Caco-2 (cell line): ENCODE measurements at regions not wholly inside any gene's neighbourhood (a gene's known extent, or its start where the extent isn't known, plus 50 kb on each side); places are given as distances from the start of the nearest gene placed in this dataset.

Experiments
- BruUV-seq: library from RNA; stranded (reverse); fragments of 400-500 nt; replicated peaks from 2 replicates; lab custom pipeline; 2021; lab: Mats Ljungman, UMichigan
- CTCF ChIA-PET: fragments of 300-600 bp; sonication (Branson Sonifier 250); formaldehyde crosslinking; loops from one replicate; lab custom pipeline; 2022; ENCODE audit warnings: antibody characterized with exemption; lab: Charles Lee
- POLR2A ChIA-PET: fragments of 300-600 bp; sonication (Branson Sonifier 250); formaldehyde crosslinking; loops from one replicate; lab custom pipeline; 2022; ENCODE audit warnings: antibody characterized with exemption; lab: Charles Lee
- DNase-seq, 2 experiments: peaks; one replicate each; pipeline versions ENCODE4 v3.0.0 to v3.0.0-alpha.2; 2020 to 2022
- H3K27me3 ChIP-seq: replicated peaks from 2 replicates; pipeline ENCODE4 v1.6.0; 2011; ENCODE audit warnings: low read length; ENCODE audit not compliant: control insufficient read depth, insufficient read depth
- H3K36me3 ChIP-seq: 2 replicates; pipeline ENCODE4 v1.5.1; 2011; ENCODE audit warnings: low read length; ENCODE audit not compliant: control insufficient read depth, insufficient read depth
- H3K4me1 ChIP-seq: fragments of 250-450 bp; sonication (Bioruptor Pico); 2 replicates; pipeline ENCODE4 v1.5.1; 2020; ENCODE audit warnings: mild to moderate bottlenecking
- H3K4me3 ChIP-seq: 2 replicates; pipeline ENCODE4 v1.5.1; 2011; ENCODE audit warnings: low read depth, mild to moderate bottlenecking, control low read depth, low read length
- H3K9me3 ChIP-seq: fragments of 250-450 bp; sonication (Bioruptor Pico); 2 replicates; pipeline ENCODE4 v1.5.1; 2020; ENCODE audit warnings: mild to moderate bottlenecking, moderate library complexity
- H3K27ac Mint-ChIP-seq: one replicate; pipeline ENCODE4 v1.8.0; 2022; ENCODE audit warnings: mixed read lengths; ENCODE audit not compliant: unreplicated experiment
- H3K27me3 Mint-ChIP-seq: one replicate; pipeline ENCODE4 v1.8.0; 2022; ENCODE audit warnings: mixed read lengths; ENCODE audit not compliant: insufficient read depth, unreplicated experiment
- H3K36me3 Mint-ChIP-seq: one replicate; pipeline ENCODE4 v1.8.0; 2022; ENCODE audit warnings: mild to moderate bottlenecking, mixed read lengths; ENCODE audit not compliant: insufficient read depth, unreplicated experiment
- H3K4me1 Mint-ChIP-seq: one replicate; pipeline ENCODE4 v1.8.0; 2022; ENCODE audit warnings: low read depth, mixed read lengths; ENCODE audit not compliant: unreplicated experiment
- H3K4me3 Mint-ChIP-seq: one replicate; pipeline ENCODE4 v1.8.0; 2022; ENCODE audit warnings: mild to moderate bottlenecking, moderate library complexity, mixed read lengths; ENCODE audit not compliant: unreplicated experiment
- H3K9me3 Mint-ChIP-seq: one replicate; pipeline ENCODE4 v1.8.0; 2022; ENCODE audit warnings: mixed read lengths; ENCODE audit not compliant: unreplicated experiment
- intact Hi-C: fragments of 100-400 bp; cut with micrococcal nuclease; formaldehyde crosslinking; loops from one replicate; pipeline ENCODE4 v1.10.0; 2022; ENCODE audit not compliant: unreplicated experiment
- TF ChIP-seq, protein P1 (sequence below), 2 experiments: fragments of 200-600 bp in 1 of 2; IDR thresholded peaks; 1 replicate in 1 of 2; 2 replicates in 1 of 2; pipeline versions ENCODE4 v1.5.1 to v1.8.0; 2011 to 2022; ENCODE audit warnings: antibody characterized with exemption in 1 of 2, control low read depth in 1 of 2, inconsistent platforms in 1 of 2, low read depth in 1 of 2, low read length in 1 of 2, mild to moderate bottlenecking in 1 of 2, moderate library complexity in 1 of 2; ENCODE audit not compliant: insufficient read depth in 1 of 2, severe bottlenecking in 1 of 2, unreplicated experiment in 1 of 2

DNA sequence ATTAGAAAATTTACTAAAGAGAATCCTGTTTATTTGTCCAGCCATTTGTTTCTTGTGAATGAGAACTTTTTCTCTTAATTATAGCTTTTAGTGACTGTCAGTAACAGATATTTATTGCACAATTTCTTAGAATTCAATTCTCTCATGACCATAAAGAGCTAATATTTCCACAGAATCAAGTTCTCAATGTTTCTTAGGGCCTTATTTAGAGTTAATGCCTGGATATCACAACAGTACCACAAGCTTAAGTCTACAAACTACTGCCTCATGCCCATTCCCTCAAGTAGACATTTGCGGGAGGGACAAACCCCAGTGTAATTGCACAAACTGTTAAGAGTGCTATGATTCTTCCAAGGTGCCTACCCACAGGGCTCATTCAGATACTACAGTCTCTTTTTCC is 199.7 kb upstream of the POU2AF2 start:
- Histone ChIP-seq H3K4me3 (no peak overlapping the region), H3K4me1 (no peaks in the 10 kb centered on the region), H3K36me3 (no peaks in the 10 kb centered on the region), H3K27me3 (peaks cover 2% of the 10 kb centered on the region; the same call in 1 of the 2 replicates), H3K9me3 (no peaks in the 10 kb centered on the region)
- Mint-ChIP-seq H3K27ac (no peak overlapping the region), H3K36me3 (no peaks in the 10 kb centered on the region), H3K4me3 (no peak overlapping the region), H3K27me3 (peaks cover 20% of the 10 kb centered on the region), H3K4me1 (no peaks in the 10 kb centered on the region), H3K9me3 (no peaks in the 10 kb centered on the region)
- no peak for DNase-seq
- TF ChIP-seq, protein P1, sequence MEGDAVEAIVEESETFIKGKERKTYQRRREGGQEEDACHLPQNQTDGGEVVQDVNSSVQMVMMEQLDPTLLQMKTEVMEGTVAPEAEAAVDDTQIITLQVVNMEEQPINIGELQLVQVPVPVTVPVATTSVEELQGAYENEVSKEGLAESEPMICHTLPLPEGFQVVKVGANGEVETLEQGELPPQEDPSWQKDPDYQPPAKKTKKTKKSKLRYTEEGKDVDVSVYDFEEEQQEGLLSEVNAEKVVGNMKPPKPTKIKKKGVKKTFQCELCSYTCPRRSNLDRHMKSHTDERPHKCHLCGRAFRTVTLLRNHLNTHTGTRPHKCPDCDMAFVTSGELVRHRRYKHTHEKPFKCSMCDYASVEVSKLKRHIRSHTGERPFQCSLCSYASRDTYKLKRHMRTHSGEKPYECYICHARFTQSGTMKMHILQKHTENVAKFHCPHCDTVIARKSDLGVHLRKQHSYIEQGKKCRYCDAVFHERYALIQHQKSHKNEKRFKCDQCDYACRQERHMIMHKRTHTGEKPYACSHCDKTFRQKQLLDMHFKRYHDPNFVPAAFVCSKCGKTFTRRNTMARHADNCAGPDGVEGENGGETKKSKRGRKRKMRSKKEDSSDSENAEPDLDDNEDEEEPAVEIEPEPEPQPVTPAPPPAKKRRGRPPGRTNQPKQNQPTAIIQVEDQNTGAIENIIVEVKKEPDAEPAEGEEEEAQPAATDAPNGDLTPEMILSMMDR (IDR thresholded peaks at IDR 0.05; ENCODE audit: insufficient read depth in 1 of 2, low read depth in 1 of 2, low read length in 1 of 2, severe bottlenecking in 1 of 2, unreplicated experiment in 1 of 2) = no peak
- ChIA-PET POLR2A (no interaction called here), CTCF (interaction anchor here (0.5 kb wide), 1 partner anchor 173 kb away, joined by 3 read pairs; no protein-coding TSS in a partner anchor)
- intact Hi-C loops = loop anchor here (10.0 kb wide), 1 partner anchor 189 kb away; no protein-coding TSS in a partner anchor
- BruUV-seq = no TSS peak

DNA sequence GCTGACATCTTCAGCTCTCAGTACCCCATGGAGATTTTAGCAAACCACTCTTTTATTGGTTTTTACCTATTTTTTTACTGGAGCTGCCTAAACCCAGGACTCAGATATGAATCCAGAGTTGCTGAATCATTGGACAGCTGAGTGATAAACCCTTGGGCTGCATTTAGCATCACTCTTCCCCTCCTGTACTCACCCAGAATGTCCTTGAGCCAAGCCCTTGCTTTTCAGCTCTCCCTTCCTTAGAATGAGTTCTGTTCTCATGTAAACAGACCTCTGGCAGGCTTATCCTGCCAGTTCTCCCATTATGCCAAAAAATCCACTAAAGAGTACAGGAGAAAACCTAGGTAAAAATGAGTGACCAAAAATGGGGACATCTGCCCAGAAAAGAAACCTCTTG is 200.1 kb upstream of the POU2AF2 start:
- H3K4me1 Mint-ChIP-seq = no peaks in the 10 kb centered on the region
- Histone ChIP-seq H3K4me3 (no peak overlapping the region), H3K4me1 (no peaks in the 10 kb centered on the region), H3K9me3 (0 out of 2 replicates have a peak, but pooled peaks cover 3% of the 10 kb centered on the region), H3K27me3 (peaks cover 2% of the 10 kb centered on the region; the same call in 1 of the 2 replicates), H3K36me3 (no peaks in the 10 kb centered on the region)
- H3K27me3 Mint-ChIP-seq = peaks cover 20% of the 10 kb centered on the region
- TF ChIP-seq, protein P1 (IDR thresholded peaks at IDR 0.05; ENCODE audit: insufficient read depth in 1 of 2, low read depth in 1 of 2, low read length in 1 of 2, severe bottlenecking in 1 of 2, unreplicated experiment in 1 of 2) = no peak
- CTCF ChIA-PET = interaction anchor here (0.5 kb wide), 1 partner anchor 173 kb away, joined by 3 read pairs; no protein-coding TSS in a partner anchor
- POLR2A ChIA-PET = no interaction called here
- H3K4me3 Mint-ChIP-seq = no peak overlapping the region
- H3K9me3 Mint-ChIP-seq = no peaks in the 10 kb centered on the region
- no TSS peak for BruUV-seq
- no peak for DNase-seq
- H3K27ac Mint-ChIP-seq = no peak overlapping the region
- intact Hi-C loops = loop anchor here (10.0 kb wide), 1 partner anchor 189 kb away; no protein-coding TSS in a partner anchor
- H3K36me3 Mint-ChIP-seq = no peaks in the 10 kb centered on the region

DNA sequence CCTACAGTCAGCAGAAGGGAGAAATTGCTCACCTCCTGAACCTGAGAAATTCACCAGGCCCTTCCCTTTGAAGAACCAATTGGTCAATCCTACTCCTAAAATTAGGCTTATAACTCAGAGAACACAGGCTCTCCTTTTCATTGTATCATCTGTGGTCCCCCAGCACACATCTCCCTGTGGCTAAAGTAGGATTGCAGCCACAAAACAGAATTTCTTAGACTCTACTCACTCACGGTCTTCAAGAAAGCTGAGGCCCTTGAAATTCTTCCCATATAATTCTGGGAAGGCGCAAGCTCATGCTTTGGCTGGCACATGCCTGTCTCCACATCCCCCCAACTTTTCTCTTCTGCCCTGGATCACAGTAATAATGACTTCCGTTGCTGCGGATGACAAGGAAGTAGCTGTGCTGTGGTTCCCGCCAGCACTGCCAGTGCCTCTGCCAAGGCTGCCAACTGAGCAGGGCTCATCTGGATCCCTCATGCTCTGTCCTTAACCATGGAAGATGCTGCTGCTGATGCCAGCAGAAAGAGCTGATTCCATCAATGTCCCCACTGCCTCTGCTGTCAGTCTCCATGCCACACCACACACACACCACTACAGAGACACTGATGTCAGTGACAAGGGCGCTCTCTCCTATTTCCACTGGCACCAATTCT is 200.6 kb upstream of the POU2AF2 start:
- H3K27me3 ChIP-seq = peaks cover 2% of the 10 kb centered on the region; the same call in 1 of the 2 replicates
- H3K36me3 ChIP-seq = no peaks in the 10 kb centered on the region
- BruUV-seq = no TSS peak
- ChIA-PET POLR2A (no interaction called here), CTCF (interaction anchor here (0.5 kb wide), 1 partner anchor 174 kb away, joined by 3 read pairs; no protein-coding TSS in a partner anchor)
- Mint-ChIP-seq H3K27ac (no peak overlapping the region), H3K27me3 (peaks cover 20% of the 10 kb centered on the region), H3K4me1 (no peaks in the 10 kb centered on the region), H3K36me3 (no peaks in the 10 kb centered on the region), H3K4me3 (no peak overlapping the region), H3K9me3 (no peaks in the 10 kb centered on the region)
- TF ChIP-seq, protein P1 (IDR thresholded peaks at IDR 0.05; ENCODE audit: insufficient read depth in 1 of 2, low read depth in 1 of 2, low read length in 1 of 2, severe bottlenecking in 1 of 2, unreplicated experiment in 1 of 2) = no peak
- intact Hi-C loops = loop anchor here (10.0 kb wide), 1 partner anchor 190 kb away; no protein-coding TSS in a partner anchor
- DNase-seq = no peak
- no peaks in the 10 kb centered on the region for H3K4me1 ChIP-seq
- H3K9me3 ChIP-seq = 0 out of 2 replicates have a peak, but pooled peaks cover 3% of the 10 kb centered on the region
- no peak overlapping the region for H3K4me3 ChIP-seq
